NT2/D1 (cell line): ENCODE measurements at regions not wholly inside any gene's neighbourhood (a gene's known extent, or its start where the extent isn't known, plus 50 kb on each side); places are given as distances from the start of the nearest gene placed in this dataset.

Experiments
- YY1 ChIP-seq: IDR thresholded peaks from 2 replicates; pipeline ENCODE4 v1.6.1; 2011; ENCODE audit not compliant: insufficient read length, insufficient read depth
- ZNF274 ChIP-seq: IDR thresholded peaks from 2 replicates; pipeline ENCODE4 v1.6.1; 2011; ENCODE audit warnings: mild to moderate bottlenecking, low read depth, low read length

DNA sequence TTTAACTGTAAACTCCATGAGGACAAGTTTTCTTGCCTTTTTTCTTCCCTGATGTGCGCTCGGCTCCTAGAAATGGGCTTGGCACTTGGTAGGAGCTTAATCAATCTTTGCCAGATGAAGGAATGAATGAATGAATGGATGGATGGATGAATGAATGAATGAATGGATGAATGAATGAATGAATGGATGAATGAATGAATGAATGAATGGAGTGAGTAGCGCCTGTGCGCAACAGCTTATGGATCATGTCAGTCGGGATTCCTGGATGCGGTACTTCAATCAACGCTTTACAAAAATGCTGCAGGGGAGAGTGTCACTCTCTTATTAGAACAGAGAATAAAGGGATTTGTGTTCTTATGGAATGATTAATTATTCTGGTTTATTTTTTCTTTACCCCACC is 267.3 kb downstream of the TFAP2C start:
- no peak for TF ChIP-seq ZNF274
- no peak for TF ChIP-seq YY1
